Urinary bladder (tissue), 3 donors: ENCODE measurements at regions not wholly inside any gene's neighbourhood (a gene's known extent, or its start where the extent isn't known, plus 50 kb on each side); places are given as distances from the start of the nearest gene placed in this dataset.
"Not testable (repeated sequence)": the region's sequence is repeated elsewhere in the genome, so short reads cannot be mapped to it uniquely, and the experiment has no call there.

Source experiments
- DNase-seq: peaks from one replicate; pipeline ENCODE4 v3.0.0-alpha.2; 2015; ENCODE audit errors: extremely low spot score
- H3K27ac ChIP-seq: one replicate; pipeline ENCODE4 v1.5.1; 2013; ENCODE audit warnings: low read depth, mild to moderate bottlenecking, moderate library complexity
- H3K36me3 ChIP-seq: one replicate; pipeline ENCODE4 v1.6.1; 2013; ENCODE audit warnings: mild to moderate bottlenecking, moderate library complexity; ENCODE audit not compliant: insufficient read depth
- H3K4me1 ChIP-seq: one replicate; pipeline ENCODE4 v1.6.1; 2013; ENCODE audit warnings: mild to moderate bottlenecking, moderate library complexity; ENCODE audit not compliant: insufficient read depth
- H3K4me3 ChIP-seq: one replicate; pipeline ENCODE4 v1.5.1; 2013; ENCODE audit warnings: low read depth, low read length
- WGBS: extraction: QIAGEN DNeasy Blood & Tissue Kit; methylation state at CpG from one replicate; pipeline ENCODE4 v1.1.7; 2013; 5-methylcytosine and 5-hydroxymethylcytosine counted together
- donor health status: healthy with polysubstance abuse.
- donor health status: healthy.

GRCh38 chr9:106487266-106487665, 375.7 kb upstream of the ZNF462 start:
- no peak for DNase-seq
- no peak overlapping the region for H3K4me3 ChIP-seq
- WGBS, result 54% methylated on average over 3 of the region's 3 CpGs
- H3K27ac ChIP-seq, result no peak overlapping the region
- H3K36me3 ChIP-seq, result no peaks in the 10 kb centered on the region
- no peaks in the 10 kb centered on the region for H3K4me1 ChIP-seq

GRCh38 chr9:106492126-106492525, 370.8 kb upstream of the ZNF462 start:
- 72% methylated on average over 7 of the region's 7 CpGs for WGBS
- H3K4me3 ChIP-seq, H3K36me3 ChIP-seq, DNase-seq, H3K4me1 ChIP-seq, H3K27ac ChIP-seq: not testable (repeated sequence)

GRCh38 chr9:106500171-106500570, 362.8 kb upstream of the ZNF462 start:
- Histone ChIP-seq H3K4me3 (no peak overlapping the region), H3K27ac (no peak overlapping the region), H3K4me1 (no peaks in the 10 kb centered on the region), H3K36me3 (no peaks in the 10 kb centered on the region)
- no peak for DNase-seq
- WGBS, result 97% methylated on average over 6 of the region's 6 CpGs

- H3K4me1 ChIP-seq, DNase-seq, H3K27ac ChIP-seq, H3K36me3 ChIP-seq, H3K4me3 ChIP-seq: not testable (repeated sequence)
- 97% methylated on average over 18 of the region's 18 CpGs for WGBS
Measured at GRCh38 chr9:106501210-106501609, 361.8 kb upstream of the ZNF462 start.

GRCh38 chr9:106502930-106503329, 360.0 kb upstream of the ZNF462 start:
- Histone ChIP-seq H3K4me3 (no peak overlapping the region), H3K36me3 (no peaks in the 10 kb centered on the region), H3K4me1 (no peaks in the 10 kb centered on the region), H3K27ac (no peak overlapping the region)
- DNase-seq, result no peak
- WGBS, result 54% methylated on average over 3 of the region's 3 CpGs

GRCh38 chr9:106503759-106504158, 359.2 kb upstream of the ZNF462 start:
- no peaks in the 10 kb centered on the region for H3K4me1 ChIP-seq
- H3K27ac ChIP-seq, result no peak overlapping the region
- DNase-seq, result no peak
- H3K36me3 ChIP-seq, result no peaks in the 10 kb centered on the region
- no peak overlapping the region for H3K4me3 ChIP-seq
- 95% methylated on average over 5 of the region's 5 CpGs for WGBS

- no peak overlapping the region for H3K27ac ChIP-seq
- DNase-seq, result no peak
- H3K4me3 ChIP-seq, result no peak overlapping the region
- 80% methylated on average over 2 of the region's 2 CpGs for WGBS
- H3K36me3 ChIP-seq, result no peaks in the 10 kb centered on the region
- no peaks in the 10 kb centered on the region for H3K4me1 ChIP-seq
Measured at GRCh38 chr9:106526716-106527204, 336.2 kb upstream of the ZNF462 start.

- Histone ChIP-seq H3K4me3 (no peak overlapping the region), H3K36me3 (no peaks in the 10 kb centered on the region), H3K4me1 (no peaks in the 10 kb centered on the region), H3K27ac (no peak overlapping the region)
- no peak for DNase-seq
- WGBS, result 85% methylated on average over 4 of the region's 4 CpGs
Measured at GRCh38 chr9:106528158-106528557, 334.8 kb upstream of the ZNF462 start.

GRCh38 chr9:106529616-106530015, 333.4 kb upstream of the ZNF462 start:
- no peak for DNase-seq
- no peak overlapping the region for H3K4me3 ChIP-seq
- WGBS, result 86% methylated on average over 3 of the region's 3 CpGs

GRCh38 chr9:106531491-106531890, 331.5 kb upstream of the ZNF462 start:
- DNase-seq, result no peak
- H3K4me1 ChIP-seq, result no peaks in the 10 kb centered on the region
- WGBS, result 87% methylated on average over 1 of the region's 1 CpG

More at GRCh38 chr9:106529616-106530015, 333.4 kb upstream of the ZNF462 start:
- H3K27ac ChIP-seq, result no peak overlapping the region
- H3K36me3 ChIP-seq, result no peaks in the 10 kb centered on the region
- no peaks in the 10 kb centered on the region for H3K4me1 ChIP-seq

GRCh38 chr9:106532306-106533015, 330.5 kb upstream of the ZNF462 start:
- DNase-seq, result no peak
- Histone ChIP-seq H3K4me1 (no peaks in the 10 kb centered on the region), H3K4me3 (no peak overlapping the region), H3K36me3 (no peaks in the 10 kb centered on the region), H3K27ac (no peak overlapping the region)
- WGBS, result 93% methylated on average over 5 of the region's 5 CpGs

More at GRCh38 chr9:106531491-106531890, 331.5 kb upstream of the ZNF462 start:
- no peak overlapping the region for H3K27ac ChIP-seq
- H3K4me3 ChIP-seq, result no peak overlapping the region
- no peaks in the 10 kb centered on the region for H3K36me3 ChIP-seq

GRCh38 chr9:106534800-106535199, 328.2 kb upstream of the ZNF462 start:
- Histone ChIP-seq H3K4me3 (no peak overlapping the region), H3K36me3 (no peaks in the 10 kb centered on the region), H3K27ac (no peak overlapping the region), H3K4me1 (no peaks in the 10 kb centered on the region)
- no peak for DNase-seq
- WGBS, result 86% methylated on average over 3 of the region's 3 CpGs

- H3K4me1 ChIP-seq, result no peaks in the 10 kb centered on the region
- WGBS, result 15% methylated on average over 1 of the region's 1 CpG
- DNase-seq, result no peak
- H3K27ac ChIP-seq, result no peak overlapping the region
- H3K36me3 ChIP-seq, result no peaks in the 10 kb centered on the region
- no peak overlapping the region for H3K4me3 ChIP-seq
Measured at GRCh38 chr9:106535439-106535838, 327.5 kb upstream of the ZNF462 start.

GRCh38 chr9:106557996-106558667, 304.8 kb upstream of the ZNF462 start:
- 77% methylated on average over 11 of the region's 11 CpGs for WGBS
- H3K36me3 ChIP-seq, result no peaks in the 10 kb centered on the region
- DNase-seq, result no peak
- H3K27ac ChIP-seq, result no peak overlapping the region
- no peak overlapping the region for H3K4me3 ChIP-seq
- no peaks in the 10 kb centered on the region for H3K4me1 ChIP-seq
